ENCODE measurements at regions not wholly inside any gene's neighbourhood (a gene's known extent, or its start where the extent isn't known, plus 50 kb on each side); places are given as distances from the start of the nearest gene placed in this dataset.
A peak's percentile ranks its signal among the peaks of the same experiment; 100 is the strongest.
"Not testable (repeated sequence)": the region's sequence is repeated elsewhere in the genome, so short reads cannot be mapped to it uniquely, and the experiment has no call there.

DNA sequence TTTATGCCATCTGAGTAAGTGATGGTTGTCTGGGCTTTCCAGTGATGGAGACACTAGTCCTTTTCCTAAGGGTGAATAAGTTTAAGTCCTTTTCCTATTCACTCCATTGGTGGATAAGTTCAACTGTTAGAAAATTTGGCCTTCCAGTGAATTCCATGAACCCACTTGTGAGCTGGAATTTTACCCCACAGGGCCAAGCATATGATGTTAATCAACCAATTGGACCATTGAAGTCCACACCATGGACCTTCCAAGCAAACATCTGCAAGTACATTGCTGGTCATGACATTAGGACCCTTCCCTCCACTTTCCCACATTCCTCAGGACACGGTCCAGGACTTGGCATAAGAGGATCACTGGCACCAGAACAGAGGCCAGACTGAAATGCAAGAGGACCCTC lies 381.4 kb downstream of the RPS24 start:
- no peak for DNase-seq (ENCODE audit: low spot score)

DNA sequence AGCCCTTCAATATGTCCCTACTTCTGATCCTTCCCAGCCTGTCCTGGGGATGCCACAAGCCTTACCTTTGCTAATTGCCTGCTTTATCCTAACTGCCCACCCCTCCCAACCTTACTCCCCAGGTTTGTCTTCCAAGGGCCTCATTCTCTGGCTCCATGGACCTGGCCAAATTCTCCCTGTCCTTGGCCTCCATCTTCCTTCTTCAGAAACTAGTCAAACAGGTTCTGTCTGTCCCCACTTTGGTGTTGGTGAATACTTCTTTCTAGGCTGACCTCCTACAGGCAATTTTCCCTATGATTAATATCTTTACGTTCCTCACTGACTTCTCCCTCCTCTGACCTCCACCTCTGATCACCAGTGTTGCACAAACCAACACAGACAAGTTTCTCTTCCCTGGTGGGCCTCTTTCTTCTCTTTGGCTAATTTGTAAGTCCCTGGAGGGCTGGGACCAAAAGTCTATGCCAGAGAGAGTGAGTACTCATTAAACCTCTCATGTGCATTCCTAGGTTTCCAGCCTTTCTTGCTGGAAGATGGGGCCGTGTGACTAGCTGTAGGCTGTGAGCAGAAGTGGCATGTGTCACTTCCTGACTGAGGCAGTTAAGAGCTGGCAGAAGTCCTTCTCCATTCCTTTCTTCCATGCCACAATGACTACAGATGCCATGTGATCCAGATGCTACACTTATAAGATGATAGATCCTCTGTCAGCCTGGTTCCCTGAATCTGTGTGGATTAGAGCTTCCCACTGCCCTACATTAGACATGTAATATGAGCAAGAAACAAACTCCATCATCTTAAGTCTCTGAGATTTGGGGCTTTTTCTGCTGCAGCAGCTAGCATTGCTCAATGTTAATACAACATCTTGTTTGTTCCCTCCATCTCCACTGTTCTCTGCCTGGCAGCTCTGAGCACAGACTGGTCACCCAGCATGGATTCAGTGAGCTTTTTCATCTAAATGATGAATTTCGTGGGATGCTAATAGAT lies 382.7 kb downstream of the RPS24 start:
- no peak for DNase-seq (ENCODE audit: low spot score)

DNA sequence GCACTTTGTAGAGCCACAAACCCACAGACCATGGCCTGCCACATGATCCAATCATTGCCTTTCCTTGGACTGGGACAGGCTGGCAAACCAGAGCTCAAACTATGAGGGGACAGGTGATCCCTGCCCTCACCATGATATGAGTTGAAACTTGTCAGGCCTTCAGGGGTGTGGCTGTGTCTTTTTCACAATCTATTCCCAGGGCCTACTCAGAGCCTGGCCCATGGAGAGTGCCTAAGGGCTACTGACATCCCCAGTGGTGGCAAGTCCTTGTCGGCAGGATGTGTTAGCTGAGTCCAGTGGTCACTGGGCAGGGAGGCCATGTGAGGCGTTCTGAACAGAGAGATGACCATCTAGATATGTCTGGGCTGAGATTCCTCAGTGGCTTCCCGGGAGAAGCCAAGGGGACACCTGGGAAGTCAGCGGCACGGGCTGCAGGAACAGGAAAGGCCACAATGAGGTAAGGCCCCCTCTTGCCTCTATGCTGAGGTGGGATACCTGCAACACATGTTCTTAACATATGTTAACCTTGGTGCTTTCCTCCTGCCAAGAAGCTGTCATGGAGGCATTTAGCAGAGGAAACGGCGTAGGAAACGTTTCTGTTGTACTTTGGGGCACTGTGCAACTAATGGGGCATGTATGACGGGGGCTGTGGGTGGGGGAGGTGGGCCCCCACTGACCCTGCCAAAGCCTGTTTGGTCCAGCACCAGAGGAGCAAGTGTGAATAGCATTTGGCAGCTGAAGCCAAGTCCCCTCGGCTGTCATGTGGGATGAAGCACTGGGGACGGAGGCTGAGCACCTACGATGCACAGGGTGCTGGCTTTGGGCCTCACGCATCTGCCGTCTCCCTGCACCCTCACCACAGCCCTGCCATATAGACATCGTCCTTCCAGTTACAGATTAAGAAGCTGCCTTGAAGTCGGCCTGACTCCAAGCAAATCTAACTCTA lies 384.0 kb downstream of the RPS24 start:
- no peak for DNase-seq (ENCODE audit: low spot score)

DNA sequence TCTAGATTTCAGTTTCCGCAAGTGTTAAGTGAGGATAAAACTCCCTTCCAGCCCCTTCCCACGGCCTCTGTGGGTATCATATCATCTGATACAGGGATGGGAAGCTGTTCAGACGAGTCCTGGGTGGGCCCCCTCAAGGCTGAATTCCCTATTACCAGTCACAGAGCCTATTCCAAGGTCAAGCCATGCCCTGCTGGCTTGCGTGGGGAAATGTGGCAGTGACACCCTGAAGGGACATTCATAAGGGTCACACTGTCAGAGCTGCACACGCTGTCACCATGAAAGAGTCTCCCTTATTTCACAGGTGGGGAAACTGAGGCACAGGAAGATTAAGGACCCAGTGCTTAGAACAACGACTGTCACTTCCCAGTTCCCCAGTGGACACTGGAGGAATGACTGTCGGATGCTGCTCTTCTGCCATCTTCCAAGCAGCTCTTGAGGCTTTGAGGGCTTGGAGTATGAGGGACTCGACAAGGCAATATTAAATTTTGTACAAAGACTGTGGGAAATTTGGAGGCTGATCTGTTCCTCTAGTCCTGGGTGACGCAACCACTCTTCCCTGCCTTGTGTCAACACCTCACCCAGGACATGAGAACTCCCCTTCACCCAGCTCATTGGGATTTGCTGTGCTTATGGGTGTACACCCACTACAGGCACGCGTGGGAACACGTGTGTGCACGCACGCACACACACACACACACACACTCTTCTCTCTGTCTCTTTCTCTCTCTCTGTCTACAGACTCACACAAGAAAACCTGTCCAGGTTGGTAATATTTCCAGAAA lies 386.0 kb downstream of the RPS24 start:
- no peak for DNase-seq (ENCODE audit: low spot score)

DNA sequence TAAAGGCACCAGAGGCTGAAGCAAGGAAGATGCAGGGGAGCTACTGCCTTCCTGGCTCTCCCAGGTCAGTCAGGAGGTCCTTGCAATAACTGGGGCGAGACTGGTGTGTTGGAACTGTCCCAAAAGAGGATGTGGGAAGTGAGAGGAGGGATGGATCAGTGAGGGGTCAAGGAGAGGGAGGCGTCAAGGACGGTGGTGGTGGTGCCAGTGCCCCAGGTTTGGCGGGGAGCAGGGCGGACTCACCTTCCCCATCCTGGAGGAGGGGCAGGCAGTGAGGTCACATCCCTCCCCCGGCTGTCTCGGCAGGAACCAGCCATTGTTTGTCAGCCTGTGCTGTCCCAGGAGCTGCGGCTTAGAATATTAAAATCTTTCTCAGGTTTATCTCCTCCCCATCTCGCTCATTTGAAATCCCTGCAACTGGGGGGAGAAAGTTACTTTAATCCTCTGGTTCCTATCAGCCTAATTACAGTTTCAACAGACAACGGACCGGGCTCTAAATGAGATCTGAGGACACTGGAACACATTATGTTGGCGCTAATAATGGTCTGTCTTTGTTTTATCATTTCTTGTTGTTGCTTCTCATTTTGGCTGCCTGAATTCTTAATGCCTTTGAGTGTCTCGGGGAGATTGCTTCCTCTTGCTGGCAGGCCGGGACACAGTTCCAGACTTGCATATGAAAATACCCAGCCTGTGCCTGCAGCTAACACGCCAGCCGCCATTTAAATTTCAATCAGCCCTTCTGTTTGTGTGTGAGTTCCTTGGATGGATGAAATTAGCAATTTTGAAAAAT lies 387.5 kb downstream of the RPS24 start:
- peak; percentile 40 for DNase-seq (ENCODE audit: low spot score)

DNA sequence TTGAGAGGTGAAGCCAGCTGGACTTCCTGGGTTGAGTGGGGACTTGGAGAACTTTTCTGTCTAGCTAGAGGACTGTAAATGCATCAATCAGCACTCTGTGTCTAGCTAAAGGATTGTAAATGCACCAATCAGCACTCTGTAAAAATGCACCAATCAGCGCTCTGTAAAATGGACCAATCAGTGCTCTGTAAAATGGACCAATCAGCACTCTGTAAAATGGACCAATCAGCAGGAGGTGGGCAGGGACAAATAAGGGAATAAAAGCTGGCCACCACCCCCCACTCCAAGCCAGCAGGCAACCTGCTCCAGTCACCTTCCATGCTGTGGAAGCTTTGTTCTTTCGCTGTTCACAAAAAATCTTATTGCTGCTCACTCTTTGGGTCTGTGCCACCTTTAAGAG lies 390.4 kb downstream of the RPS24 start:
- not testable (repeated sequence) for DNase-seq (ENCODE audit: low spot score)

DNA sequence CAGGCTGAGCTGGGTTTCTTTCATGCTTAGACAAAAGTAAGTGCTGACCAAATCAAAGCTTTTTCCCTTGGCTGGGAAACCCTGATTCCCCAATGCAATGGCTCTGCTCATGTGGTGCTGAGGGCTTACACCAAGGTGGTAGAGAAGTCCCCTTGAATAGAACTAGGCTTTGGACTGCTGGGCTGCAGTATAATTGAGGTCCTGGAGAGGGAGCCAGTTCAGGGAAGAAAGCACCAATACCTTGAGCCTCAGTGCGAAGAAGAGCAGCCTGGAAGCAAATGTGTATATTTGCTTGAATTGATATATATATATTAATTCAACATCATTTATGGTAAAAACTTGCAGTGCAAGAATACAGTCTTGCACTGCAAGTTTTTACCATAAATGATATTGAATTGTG lies 391.1 kb downstream of the RPS24 start:
- DNase-seq (ENCODE audit: low spot score), result no peak

DNA sequence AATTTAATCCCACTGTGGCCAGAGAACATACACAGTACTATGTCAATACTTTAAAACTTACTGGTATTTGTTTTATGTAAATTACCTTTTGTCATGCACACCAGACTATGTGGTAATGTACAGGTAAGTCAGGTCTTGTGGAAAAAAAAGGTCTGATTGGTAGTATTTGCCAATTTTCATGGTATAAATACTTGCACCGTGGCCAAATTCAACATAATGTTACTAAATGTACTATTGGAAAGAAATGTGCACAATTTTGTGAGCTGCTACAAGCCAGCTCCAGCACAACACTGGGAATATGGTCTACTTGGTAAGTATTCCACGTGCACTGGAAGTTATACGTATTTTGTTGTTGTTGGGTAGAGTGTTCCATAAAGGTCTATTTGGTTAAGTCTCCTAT lies 392.5 kb downstream of the RPS24 start:
- DNase-seq (ENCODE audit: low spot score), result no peak

DNA sequence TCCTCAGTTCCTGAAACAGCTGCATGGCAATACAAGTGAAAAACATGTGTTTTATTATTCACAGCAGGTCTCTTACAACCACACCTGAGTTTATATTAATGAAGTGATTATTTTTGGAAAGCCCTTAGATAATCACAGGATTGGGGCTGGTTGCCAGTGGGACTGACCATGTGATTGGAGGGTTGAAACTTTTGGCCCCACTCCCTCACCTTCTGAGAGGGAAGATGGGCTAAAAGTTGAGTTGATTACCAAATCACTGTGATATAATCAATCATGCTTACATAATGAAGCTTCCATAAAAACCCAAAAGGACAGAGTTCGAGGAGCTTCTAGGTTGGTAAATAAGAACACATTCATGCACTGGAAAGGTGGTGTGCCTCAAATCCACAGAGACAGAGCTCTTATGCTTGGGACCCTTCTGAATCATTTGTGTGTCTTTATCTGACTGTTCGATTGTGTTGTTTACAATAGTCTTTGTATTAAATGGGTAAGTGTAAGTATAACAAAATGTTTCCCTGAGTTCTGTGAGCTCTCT lies 393.9 kb downstream of the RPS24 start:
- DNase-seq (ENCODE audit: low spot score), result no peak

DNA sequence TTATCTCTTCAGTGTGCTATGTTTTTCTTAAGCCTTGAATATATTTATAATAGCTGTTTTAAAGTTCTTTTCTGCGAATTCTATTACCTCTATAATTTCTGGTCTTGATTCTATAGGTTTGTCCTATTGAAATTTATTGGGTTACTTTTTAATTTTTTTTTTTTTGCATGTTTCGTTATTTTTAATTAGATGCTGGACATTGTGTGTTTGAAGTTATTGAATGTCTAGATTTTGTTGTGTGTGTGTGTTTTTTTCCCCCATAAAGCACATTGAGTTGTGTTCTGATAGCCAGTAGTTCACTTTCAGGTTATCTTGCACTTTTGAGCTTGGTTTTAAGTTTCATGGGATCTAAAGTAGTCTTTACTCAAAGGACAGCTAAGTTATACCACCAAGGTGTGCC lies 394.9 kb downstream of the RPS24 start:
- no peak for DNase-seq (ENCODE audit: low spot score)

DNA sequence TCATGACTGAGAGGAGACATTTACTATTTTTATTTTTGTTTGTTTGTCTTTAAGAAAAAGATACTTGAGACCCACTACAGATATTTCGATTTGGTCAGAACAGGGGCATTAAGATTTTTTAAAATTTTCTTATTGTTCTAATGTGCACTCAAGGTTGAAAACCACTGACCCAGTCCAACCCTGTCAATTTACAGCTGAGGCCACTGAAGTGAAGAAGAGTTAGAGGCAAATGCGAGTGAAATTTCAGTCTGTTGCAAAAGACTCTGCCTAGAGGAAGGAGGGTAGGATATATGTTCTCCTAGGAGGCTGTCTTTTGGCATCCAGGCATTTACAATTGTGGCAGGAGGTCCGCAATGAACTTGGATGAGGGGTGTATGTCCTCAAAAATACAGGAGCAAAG lies 396.3 kb downstream of the RPS24 start:
- no peak for DNase-seq (ENCODE audit: low spot score)

DNA sequence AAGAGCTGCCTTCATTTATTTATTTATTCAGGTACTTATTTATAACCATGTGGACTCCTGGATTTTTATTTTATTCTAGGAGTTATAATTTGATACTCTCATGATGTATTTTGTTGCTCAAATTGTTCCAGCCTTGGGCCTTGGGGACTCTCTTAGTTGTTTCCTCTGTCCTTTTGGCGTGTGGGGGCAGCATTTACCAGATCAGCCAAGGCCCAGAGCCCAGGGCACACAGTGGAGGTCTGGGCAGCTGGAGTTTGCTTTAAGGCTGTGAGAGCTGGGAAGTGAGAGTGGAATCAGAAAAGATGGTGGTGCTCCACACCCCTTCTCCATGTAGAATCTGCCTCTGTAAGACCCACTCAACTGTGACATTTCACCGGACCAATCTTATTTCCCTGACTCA lies 398.9 kb downstream of the RPS24 start:
- no peak for DNase-seq (ENCODE audit: low spot score)

DNA sequence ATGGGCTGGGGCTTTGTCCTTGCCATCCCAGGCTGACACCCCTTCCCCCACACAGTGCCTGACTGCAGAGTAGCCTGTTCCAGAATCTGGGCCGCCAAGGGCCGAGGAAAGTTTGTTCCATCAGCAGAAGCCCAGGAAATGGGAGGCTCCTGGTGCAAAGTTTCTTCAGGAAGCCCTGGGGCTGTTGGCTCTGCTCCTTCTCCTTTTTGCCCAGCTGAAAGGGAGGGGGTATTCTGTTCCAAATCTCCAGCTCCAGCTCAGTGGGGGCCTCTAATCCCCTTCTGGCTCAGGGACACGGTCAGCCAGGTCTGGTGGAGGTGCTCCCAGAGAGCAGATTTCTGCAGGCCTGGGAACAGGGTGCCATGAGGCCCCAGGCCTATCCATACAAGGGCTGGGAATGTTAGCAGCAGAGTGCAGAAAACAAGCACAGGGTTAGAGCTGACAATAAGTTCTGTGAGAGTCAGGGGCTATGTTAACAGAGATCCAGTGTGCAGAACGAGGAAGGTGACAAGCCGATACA lies 399.5 kb downstream of the RPS24 start:
- no peak for DNase-seq (ENCODE audit: low spot score)

DNA sequence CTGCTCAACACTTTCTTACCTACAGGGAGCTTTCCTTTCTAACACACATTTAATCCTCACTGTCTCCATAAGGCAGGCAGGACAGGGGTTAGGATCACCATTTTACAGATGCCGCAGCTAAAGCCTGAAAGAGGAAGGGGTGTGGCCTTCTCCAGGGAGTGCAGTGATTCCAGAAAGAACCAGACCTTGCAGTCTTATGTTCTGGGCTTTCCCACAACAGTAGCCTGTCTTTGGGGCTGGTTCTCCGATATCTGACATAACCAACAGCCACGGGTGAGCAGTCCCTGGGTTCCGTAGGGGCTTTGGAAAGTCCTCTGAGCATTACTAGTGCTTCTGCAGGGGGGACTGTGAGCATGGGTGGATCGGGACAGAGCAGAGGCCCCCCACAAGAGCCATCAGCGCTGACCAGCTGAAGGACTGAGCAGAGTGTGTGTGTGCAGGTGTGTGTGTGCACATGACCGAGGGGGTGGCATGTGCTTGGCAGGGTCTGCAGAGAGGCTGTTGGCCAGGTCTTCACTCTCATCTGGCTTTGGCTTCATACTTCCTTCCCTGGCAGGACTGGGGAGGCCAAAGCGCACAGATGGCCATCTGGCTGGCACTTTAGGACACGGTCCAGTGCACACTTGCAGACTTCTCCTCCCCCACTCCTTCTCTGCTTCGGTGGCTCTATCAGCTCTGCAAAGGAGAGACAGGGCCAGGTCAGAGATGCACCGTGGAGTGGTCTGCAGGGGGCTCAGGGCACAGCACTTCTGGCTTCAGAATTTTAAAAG lies 400.3 kb downstream of the RPS24 start:
- DNase-seq (ENCODE audit: low spot score), result no peak

DNA sequence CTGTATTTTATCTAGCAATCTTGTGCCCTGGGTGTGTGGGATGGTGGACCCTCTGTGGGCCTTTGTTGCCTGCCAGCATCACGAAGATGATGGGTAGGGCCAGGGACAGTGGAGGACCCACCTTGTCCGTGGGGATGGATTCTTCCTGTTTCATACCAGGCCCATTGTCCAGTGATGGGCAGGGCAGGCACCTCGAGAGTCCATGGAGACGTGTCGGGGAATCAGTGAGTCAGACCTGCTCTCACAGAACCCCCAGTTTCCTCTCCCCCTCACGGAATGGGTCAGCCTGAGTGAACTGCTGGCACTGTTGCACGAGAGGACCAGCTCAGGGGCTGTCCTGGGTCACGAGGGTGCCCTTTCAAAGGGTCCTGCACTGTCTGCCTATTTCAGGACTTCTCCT lies 401.2 kb downstream of the RPS24 start:
- no peak for DNase-seq (ENCODE audit: low spot score)

DNA sequence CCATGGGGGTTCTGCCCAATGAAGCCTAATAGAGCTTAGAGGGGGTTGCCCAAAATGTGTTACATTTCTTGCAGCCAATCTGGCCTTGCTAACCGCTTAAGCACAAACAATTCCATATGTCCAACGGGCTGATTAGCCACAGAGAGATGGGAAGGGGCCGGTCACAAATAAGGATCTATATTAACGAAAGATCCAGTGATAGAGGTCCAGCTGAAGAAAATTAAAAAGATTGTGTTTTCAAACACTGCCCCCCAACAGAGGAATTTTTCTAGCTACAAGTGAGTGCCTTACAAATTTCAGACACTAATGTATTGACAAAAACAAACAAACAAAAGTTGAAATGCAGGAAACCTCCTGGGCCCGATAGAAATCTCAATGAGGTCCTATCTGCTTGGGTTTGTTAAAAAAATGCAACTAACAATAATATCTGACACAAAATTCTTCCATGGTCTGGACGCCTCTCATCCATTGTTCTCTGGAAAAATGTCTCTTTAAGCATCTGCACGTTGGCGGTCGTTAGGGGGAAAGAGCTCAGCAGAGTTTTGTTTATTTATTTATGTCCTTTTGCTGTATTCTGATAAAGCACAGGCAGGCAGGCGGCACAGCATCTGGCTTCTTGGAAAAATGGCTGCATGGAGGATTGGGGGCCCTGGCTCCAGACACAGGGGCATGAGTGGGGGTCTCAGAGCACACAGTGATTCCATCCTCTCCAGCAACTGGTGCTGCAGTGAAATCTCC lies 402.0 kb downstream of the RPS24 start:
- DNase-seq (ENCODE audit: low spot score), result no peak

DNA sequence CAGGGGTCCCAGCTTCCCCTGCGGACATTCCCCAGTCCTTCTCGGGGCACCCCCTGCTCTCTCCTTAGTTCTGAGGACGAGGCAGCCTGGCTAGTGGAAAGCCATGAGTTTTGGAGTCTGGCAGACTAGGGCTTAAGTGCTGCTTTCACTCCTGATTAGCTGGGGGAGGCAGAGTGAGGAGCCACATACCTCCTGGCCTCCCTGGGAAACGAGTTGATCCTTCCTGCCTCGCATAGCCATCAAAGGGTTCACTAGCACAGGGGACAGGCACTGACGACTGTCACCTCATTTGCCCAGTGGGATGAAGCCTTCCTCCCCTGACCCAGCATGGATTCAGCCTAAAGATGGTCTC lies 402.5 kb downstream of the RPS24 start:
- DNase-seq (ENCODE audit: low spot score), result no peak

DNA sequence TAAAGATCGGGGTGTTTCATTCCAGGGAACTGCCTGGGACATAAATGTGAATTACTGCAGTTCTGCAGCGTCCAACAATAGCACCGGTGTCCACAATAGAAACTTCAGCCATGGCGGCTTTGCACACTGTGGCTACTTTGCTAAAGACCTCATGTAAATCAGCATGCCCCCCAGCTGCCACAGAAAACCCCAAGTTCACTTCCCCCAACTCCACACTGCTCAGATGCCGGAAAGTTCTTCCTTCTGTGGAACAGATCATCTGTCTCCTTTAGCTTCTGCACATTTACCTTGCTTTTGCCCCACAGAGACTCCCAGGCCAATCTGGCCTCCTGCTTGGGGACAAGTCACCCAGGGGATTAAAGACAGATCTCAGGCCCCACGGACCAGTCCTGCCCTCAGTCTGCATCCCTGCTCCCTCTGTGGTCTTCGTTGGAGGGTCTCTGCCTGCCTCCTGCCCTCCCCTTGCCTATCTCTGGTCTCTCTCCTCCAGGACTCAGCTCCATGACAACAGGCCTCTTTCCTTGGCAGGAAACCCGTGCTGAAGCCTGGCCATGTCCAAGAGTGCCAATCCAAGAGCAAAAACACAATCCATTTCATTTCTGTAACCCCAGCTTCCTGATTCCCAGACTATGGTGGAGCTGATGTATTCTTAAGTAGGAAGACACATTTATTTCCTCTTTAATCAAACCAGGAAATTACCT lies 403.2 kb downstream of the RPS24 start:
- DNase-seq (ENCODE audit: low spot score), result no peak

DNA sequence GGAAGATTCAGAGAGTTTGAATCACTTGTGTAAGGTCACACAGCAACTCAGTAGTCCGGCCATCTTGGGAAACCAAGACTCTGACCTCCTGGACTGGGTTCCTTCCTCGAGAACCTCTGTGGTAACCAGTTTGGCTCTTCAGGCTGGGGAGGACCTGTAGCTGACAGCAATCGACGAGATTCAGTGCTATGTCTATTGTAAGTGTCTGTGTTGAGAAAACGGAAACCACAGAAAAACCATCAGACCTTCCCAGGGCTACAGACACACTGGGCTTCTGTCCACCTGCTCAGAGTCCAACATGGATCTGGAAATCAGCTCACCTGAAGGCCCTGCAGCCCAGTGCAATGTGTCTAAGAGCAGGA lies 403.7 kb downstream of the RPS24 start:
- no peak for DNase-seq (ENCODE audit: low spot score)
